HEK293T (cell line): ENCODE measurements at regions not wholly inside any gene's neighbourhood (a gene's known extent, or its start where the extent isn't known, plus 50 kb on each side); places are given as distances from the start of the nearest gene placed in this dataset.

Source experiments
- CTCF ChIA-PET: fragments of 350-600 bp; formaldehyde crosslinking; extraction: SDS; loops from one replicate; lab custom pipeline; 2021; ENCODE audit warnings: antibody characterized with exemption, inconsistent platforms; lab: Yijun Ruan, JAX
- POLR2A ChIA-PET: fragments of 350-600 bp; formaldehyde crosslinking; extraction: SDS; loops from one replicate; lab custom pipeline; 2020; ENCODE audit warnings: antibody characterized with exemption, inconsistent platforms; lab: Yijun Ruan, JAX
- DNase-seq: peaks from one replicate; pipeline ENCODE4 v3.0.0; 2012; ENCODE audit warnings: mixed read lengths; ENCODE audit errors: extremely low spot score
- ARNT ChIP-seq: fragments of 450-650 bp; IDR thresholded peaks from 2 replicates; pipeline ENCODE4 v1.6.1; 2017; ENCODE audit warnings: mild to moderate bottlenecking
- BHLHE40 ChIP-seq: fragments of 450-650 bp; IDR thresholded peaks from 2 replicates; pipeline ENCODE4 v1.6.1; 2016; ENCODE audit warnings: mild to moderate bottlenecking, moderate library complexity, borderline replicate concordance
- CTBP1 ChIP-seq: fragments of 450-650 bp; IDR thresholded peaks from 2 replicates; pipeline ENCODE4 v1.6.1; 2016; ENCODE audit warnings: borderline replicate concordance
- ELF4 ChIP-seq: fragments of 450-650 bp; IDR thresholded peaks from 2 replicates; pipeline ENCODE4 v1.6.1; 2017; ENCODE audit warnings: antibody characterized with exemption
- FOXA1 ChIP-seq: fragments of 450-650 bp; IDR thresholded peaks from 2 replicates; pipeline ENCODE4 v1.6.1; 2016; ENCODE audit warnings: mild to moderate bottlenecking
- FOXK2 ChIP-seq: fragments of 450-650 bp; IDR thresholded peaks from 2 replicates; pipeline ENCODE4 v1.6.1; 2016; ENCODE audit warnings: mild to moderate bottlenecking
- FOXM1 ChIP-seq: fragments of 450-650 bp; IDR thresholded peaks from 2 replicates; pipeline ENCODE4 v1.6.1; 2017; ENCODE audit warnings: mild to moderate bottlenecking, borderline replicate concordance
- HDGF ChIP-seq: fragments of 450-650 bp; IDR thresholded peaks from 2 replicates; pipeline ENCODE4 v1.6.1; 2017; ENCODE audit warnings: antibody characterized with exemption, borderline replicate concordance
- L3MBTL2 ChIP-seq: fragments of 450-650 bp; conservative IDR thresholded peaks from 2 replicates; pipeline ENCODE4 v1.6.1; 2016; ENCODE audit warnings: mild to moderate bottlenecking
- LEF1 ChIP-seq: fragments of 450-650 bp; IDR thresholded peaks from 2 replicates; pipeline ENCODE4 v1.6.1; 2017; ENCODE audit warnings: mild to moderate bottlenecking, borderline replicate concordance
- NFRKB ChIP-seq: fragments of 450-650 bp; IDR thresholded peaks from 2 replicates; pipeline ENCODE4 v1.6.1; 2016; ENCODE audit warnings: mild to moderate bottlenecking, moderate library complexity
- SP1 ChIP-seq: fragments of 450-650 bp; IDR thresholded peaks from 2 replicates; pipeline ENCODE4 v1.6.1; 2017
- SUZ12 ChIP-seq: fragments of 450-650 bp; IDR thresholded peaks from 2 replicates; pipeline ENCODE4 v1.6.1; 2016; ENCODE audit warnings: mild to moderate bottlenecking
- TARDBP ChIP-seq: fragments of 450-650 bp; IDR thresholded peaks from 2 replicates; pipeline ENCODE4 v1.6.1; 2016
- ZNF384 ChIP-seq: fragments of 450-650 bp; IDR thresholded peaks from 2 replicates; pipeline ENCODE4 v1.6.1; 2016
- TF ChIP-seq, protein P1 (sequence below): fragments of 450-650 bp; IDR thresholded peaks from 2 replicates; pipeline ENCODE4 v1.6.1; 2016

DNA sequence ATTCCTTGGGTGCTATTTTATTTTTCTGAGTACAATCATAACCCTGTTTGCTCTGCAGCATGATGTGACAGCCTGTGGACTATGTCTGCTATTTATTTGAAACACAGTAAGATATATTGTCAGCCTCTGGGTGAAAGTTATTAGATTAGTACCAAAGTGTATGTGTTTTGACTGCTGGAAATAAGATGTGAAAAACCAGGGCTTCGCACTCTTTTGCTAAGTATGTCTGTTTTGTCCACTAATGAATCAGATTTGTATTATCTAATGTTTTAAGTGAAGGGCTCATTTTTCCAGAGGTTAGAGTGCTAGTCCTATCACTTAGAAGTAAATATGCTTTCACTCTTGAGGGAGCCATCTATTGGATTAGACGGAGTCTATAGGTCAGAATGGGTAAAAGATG, 569.8 kb upstream of the FZD8 start:
- no peak for DNase-seq
- ChIA-PET CTCF (no interaction called here), POLR2A (no interaction called here)
- TF ChIP-seq ARNT = no peak
- no peak for TF ChIP-seq SP1
- TF ChIP-seq FOXK2 = no peak
- TF ChIP-seq FOXA1 = no peak
- TF ChIP-seq ELF4 = no peak
- TF ChIP-seq FOXM1 = no peak
- no peak for TF ChIP-seq HDGF
- no peak for TF ChIP-seq TARDBP
- TF ChIP-seq CTBP1 = no peak
- TF ChIP-seq, protein P1, sequence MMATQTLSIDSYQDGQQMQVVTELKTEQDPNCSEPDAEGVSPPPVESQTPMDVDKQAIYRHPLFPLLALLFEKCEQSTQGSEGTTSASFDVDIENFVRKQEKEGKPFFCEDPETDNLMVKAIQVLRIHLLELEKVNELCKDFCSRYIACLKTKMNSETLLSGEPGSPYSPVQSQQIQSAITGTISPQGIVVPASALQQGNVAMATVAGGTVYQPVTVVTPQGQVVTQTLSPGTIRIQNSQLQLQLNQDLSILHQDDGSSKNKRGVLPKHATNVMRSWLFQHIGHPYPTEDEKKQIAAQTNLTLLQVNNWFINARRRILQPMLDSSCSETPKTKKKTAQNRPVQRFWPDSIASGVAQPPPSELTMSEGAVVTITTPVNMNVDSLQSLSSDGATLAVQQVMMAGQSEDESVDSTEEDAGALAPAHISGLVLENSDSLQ = no peak
- no peak for TF ChIP-seq SUZ12

DNA sequence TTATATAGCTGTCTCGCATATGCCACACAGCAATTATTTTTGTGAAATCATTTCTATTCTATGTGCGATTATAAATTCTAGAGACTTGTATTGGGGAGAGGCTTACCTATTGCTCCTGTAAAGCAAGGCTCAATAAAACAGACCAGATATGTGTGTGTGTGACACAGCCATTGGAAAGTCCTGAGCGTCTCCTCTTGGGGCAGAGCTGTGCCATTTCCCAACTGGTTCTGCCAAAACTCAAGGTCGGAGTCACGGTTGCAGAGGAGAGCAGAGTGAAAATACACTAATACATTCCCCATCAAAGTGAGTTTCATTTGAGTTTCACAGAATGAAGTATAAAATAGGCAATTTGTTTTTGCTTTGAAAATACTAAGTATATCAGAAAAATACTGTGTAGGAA, 567.4 kb upstream of the FZD8 start:
- DNase-seq = no peak
- no peak for TF ChIP-seq CTBP1
- TF ChIP-seq, protein P1 = no peak
- TF ChIP-seq HDGF = no peak
- POLR2A ChIA-PET = no interaction called here
- CTCF ChIA-PET = no interaction called here

DNA sequence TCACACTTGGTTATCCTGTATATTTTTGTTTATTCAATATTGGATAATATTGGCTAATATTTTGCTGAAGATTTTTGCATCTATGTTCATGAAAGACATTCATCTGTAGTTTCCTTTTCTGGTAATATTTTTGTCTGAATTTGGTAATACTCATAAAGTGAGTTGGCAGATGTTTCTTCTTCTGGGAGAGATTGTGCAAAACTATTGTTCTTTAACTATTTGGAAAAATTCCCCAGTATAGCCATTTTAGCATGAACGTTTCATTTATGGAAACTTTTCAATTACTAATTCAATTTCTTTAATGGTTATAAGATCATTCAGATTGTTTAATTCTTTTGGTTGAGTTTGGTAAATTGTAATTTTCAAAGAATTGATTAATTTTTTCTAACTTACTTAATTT, 560.8 kb upstream of the FZD8 start:
- TF ChIP-seq, protein P1 = no peak
- no peak for TF ChIP-seq SP1
- no peak for TF ChIP-seq NFRKB
- TF ChIP-seq ZNF384 = no peak
- no peak for TF ChIP-seq BHLHE40
- TF ChIP-seq FOXA1 = no peak
- TF ChIP-seq ELF4 = no peak
- no peak for TF ChIP-seq TARDBP
- no peak for TF ChIP-seq ARNT
- TF ChIP-seq FOXM1 = no peak
- TF ChIP-seq FOXK2 = no peak
- no peak for TF ChIP-seq L3MBTL2
- TF ChIP-seq CTBP1 = no peak
- TF ChIP-seq LEF1 = no peak
- TF ChIP-seq HDGF = no peak
- TF ChIP-seq SUZ12 = no peak
- ChIA-PET CTCF (no interaction called here), POLR2A (no interaction called here)
- DNase-seq = no peak

DNA sequence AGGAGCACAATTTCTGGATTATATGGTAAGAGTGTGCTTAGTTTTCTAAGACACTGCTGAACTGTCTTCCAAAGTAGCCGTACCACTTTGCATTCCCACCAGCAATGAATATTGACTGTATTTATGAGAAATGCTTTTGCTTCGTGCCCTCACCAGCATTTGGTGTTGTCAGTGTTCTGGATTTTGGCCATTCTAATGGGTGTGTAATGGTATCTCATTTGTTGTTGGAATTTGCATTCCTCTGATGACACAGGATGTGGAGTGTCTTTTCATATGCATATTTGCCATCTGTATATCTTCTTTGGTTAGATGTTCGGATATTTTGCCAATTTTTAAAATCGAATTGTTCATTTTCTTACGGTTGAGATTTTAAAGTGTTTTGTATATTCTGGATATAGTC, 558.5 kb upstream of the FZD8 start:
- ChIA-PET CTCF (no interaction called here), POLR2A (no interaction called here)
- TF ChIP-seq, protein P1 = no peak
- TF ChIP-seq BHLHE40 (no peak), LEF1 (no peak), CTBP1 (no peak), FOXM1 (no peak), HDGF (no peak), FOXK2 (no peak)
- DNase-seq = no peak

DNA sequence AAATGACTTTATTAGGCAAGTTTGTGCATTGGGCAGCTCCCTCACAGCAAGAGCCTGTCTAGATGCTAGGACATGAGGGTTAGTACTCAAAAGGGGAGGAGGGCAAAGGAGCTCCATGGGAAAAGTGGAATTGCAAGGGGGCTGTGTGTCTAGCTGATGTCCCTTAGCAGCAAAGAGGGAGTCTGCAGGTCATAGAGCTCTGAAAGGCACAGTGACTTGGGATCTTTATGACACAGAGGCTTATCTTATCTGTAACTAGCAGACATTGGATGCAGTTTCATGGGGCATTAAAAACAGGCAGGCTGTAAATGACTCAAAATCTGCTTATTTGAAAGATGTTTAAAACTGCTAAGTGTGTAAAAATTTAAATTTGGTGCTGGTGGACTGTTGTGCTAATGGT, 556.2 kb upstream of the FZD8 start:
- CTCF ChIA-PET = no interaction called here
- POLR2A ChIA-PET = no interaction called here
- TF ChIP-seq L3MBTL2 = no peak
- no peak for TF ChIP-seq ELF4
- no peak for TF ChIP-seq NFRKB
- no peak for TF ChIP-seq FOXM1
- no peak for TF ChIP-seq TARDBP
- TF ChIP-seq SP1 = no peak
- TF ChIP-seq FOXA1 = no peak
- TF ChIP-seq BHLHE40 = no peak
- no peak for TF ChIP-seq CTBP1
- no peak for TF ChIP-seq ZNF384
- TF ChIP-seq LEF1 = no peak
- TF ChIP-seq ARNT = no peak
- no peak for TF ChIP-seq HDGF
- no peak for TF ChIP-seq SUZ12
- TF ChIP-seq, protein P1 = no peak
- no peak for TF ChIP-seq FOXK2
- no peak for DNase-seq

DNA sequence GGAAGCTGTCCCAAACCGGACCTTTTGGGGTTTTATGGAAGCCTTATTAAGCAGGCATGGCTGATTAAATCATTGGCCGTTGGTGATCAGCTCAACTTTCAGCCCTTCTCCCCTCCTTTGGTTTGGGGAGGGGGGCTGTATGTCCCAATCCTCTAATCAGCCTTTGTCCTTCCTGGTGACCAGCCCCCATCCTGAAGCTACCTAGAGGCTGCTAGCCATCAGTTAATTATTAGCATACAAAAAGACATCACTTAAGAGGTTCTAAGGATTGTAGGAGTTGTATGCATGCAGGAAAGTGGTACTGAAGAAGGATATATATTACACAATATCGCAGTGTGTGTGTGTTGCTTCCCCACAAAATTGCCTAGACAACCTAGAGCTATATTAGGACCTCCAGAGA, 553.3 kb upstream of the FZD8 start:
- DNase-seq = no peak
- CTCF ChIA-PET = interaction anchor here (0.5 kb wide), 1 partner anchor 637 kb away, joined by 4 read pairs; no protein-coding TSS in a partner anchor
- POLR2A ChIA-PET = no interaction called here
- TF ChIP-seq HDGF (no peak), NFRKB (no peak), BHLHE40 (no peak), ARNT (no peak), FOXM1 (no peak), FOXK2 (no peak), CTBP1 (no peak), ELF4 (no peak), L3MBTL2 (no peak), TARDBP (no peak), FOXA1 (no peak), SP1 (no peak), SUZ12 (no peak), ZNF384 (no peak), LEF1 (no peak)
- TF ChIP-seq, protein P1 = no peak
